GM12875 (cell line): ENCODE measurements at regions not wholly inside any gene's neighbourhood (a gene's known extent, or its start where the extent isn't known, plus 50 kb on each side); places are given as distances from the start of the nearest gene placed in this dataset.

Experiments
- H3K4me3 ChIP-seq: one replicate; pipeline ENCODE4 v1.5.1; 2011; ENCODE audit warnings: low read depth, low read length, control low read depth
- CTCF ChIP-seq: IDR thresholded peaks from 2 replicates; pipeline ENCODE4 v1.5.1; 2011; ENCODE audit warnings: low read depth, mild to moderate bottlenecking, control low read depth, inconsistent platforms, low read length, moderate library complexity, borderline replicate concordance; ENCODE audit not compliant: insufficient read depth

- no peak overlapping the region for H3K4me3 ChIP-seq
- TF ChIP-seq CTCF, result no peak
Observed at GRCh38 chr2:728165-728564, 51.0 kb upstream of the TMEM18 start.

- TF ChIP-seq CTCF, result no peak
- no peak overlapping the region for H3K4me3 ChIP-seq
Observed at GRCh38 chr2:727071-727470, 49.9 kb upstream of the TMEM18 start.
